ENCODE measurements at regions not wholly inside any gene's neighbourhood (a gene's known extent, or its start where the extent isn't known, plus 50 kb on each side); places are given as distances from the start of the nearest gene placed in this dataset.

- Histone ChIP-seq H3K36me3 (ENCODE audit: control insufficient read depth, insufficient read depth, low read length) (no peaks in the 10 kb centered on the region), H3K4me1 (ENCODE audit: control insufficient read depth, insufficient read depth, low read length, poor library complexity, severe bottlenecking) (no peaks in the 10 kb centered on the region), H3K27ac (ENCODE audit: low read depth, low read length, severe bottlenecking) (no peak overlapping the region), H3K9me3 (ENCODE audit: control insufficient read depth, low read length) (no peaks in the 10 kb centered on the region), H3K4me3 (ENCODE audit: extremely low read depth, insufficient read depth, low read length, poor library complexity, severe bottlenecking) (no peak overlapping the region)
- WGBS, 2 experiments (ENCODE audit: insufficient coverage in 2 of 2): 83% methylated on average over 1 of the region's 3 CpGs; no CpG with 5 or more reads in 1 of the 2 experiments
Measured at GRCh38 chr10:10630281-10630680, 387.4 kb upstream of the CELF2 start.

GRCh38 chr10:10630782-10631181 is 386.9 kb upstream of the CELF2 start:
- Histone ChIP-seq H3K36me3 (ENCODE audit: control insufficient read depth, insufficient read depth, low read length) (no peaks in the 10 kb centered on the region), H3K4me1 (ENCODE audit: control insufficient read depth, insufficient read depth, low read length, poor library complexity, severe bottlenecking) (no peaks in the 10 kb centered on the region), H3K4me3 (ENCODE audit: extremely low read depth, insufficient read depth, low read length, poor library complexity, severe bottlenecking) (no peak overlapping the region), H3K9me3 (ENCODE audit: control insufficient read depth, low read length) (no peaks in the 10 kb centered on the region), H3K27ac (ENCODE audit: low read depth, low read length, severe bottlenecking) (no peak overlapping the region)
- 81 to 94% methylated on average over 2 to 3 of the region's 4 CpGs for WGBS, 2 experiments (ENCODE audit: insufficient coverage in 2 of 2)

- 30 to 67% methylated on average over 1 of the region's 1 CpG for WGBS, 2 experiments (ENCODE audit: insufficient coverage in 2 of 2)
- H3K36me3 ChIP-seq (ENCODE audit: control insufficient read depth, insufficient read depth, low read length): no peaks in the 10 kb centered on the region
Measured at GRCh38 chr10:10642189-10642588, 375.5 kb upstream of the CELF2 start.

GRCh38 chr10:10642751-10643150 is 374.9 kb upstream of the CELF2 start:
- Histone ChIP-seq H3K4me1 (ENCODE audit: control insufficient read depth, insufficient read depth, low read length, poor library complexity, severe bottlenecking) (no peaks in the 10 kb centered on the region), H3K36me3 (ENCODE audit: control insufficient read depth, insufficient read depth, low read length) (no peaks in the 10 kb centered on the region), H3K27ac (ENCODE audit: low read depth, low read length, severe bottlenecking) (no peak overlapping the region), H3K9me3 (ENCODE audit: control insufficient read depth, low read length) (no peaks in the 10 kb centered on the region), H3K4me3 (ENCODE audit: extremely low read depth, insufficient read depth, low read length, poor library complexity, severe bottlenecking) (no peak overlapping the region)
- WGBS, 2 experiments (ENCODE audit: insufficient coverage in 2 of 2): 50 to 88% methylated on average over 1 of the region's 2 CpGs

More at GRCh38 chr10:10642189-10642588, 375.5 kb upstream of the CELF2 start:
- no peak overlapping the region for H3K27ac ChIP-seq (ENCODE audit: low read depth, low read length, severe bottlenecking)
- H3K9me3 ChIP-seq (ENCODE audit: control insufficient read depth, low read length): no peaks in the 10 kb centered on the region
- H3K4me1 ChIP-seq (ENCODE audit: control insufficient read depth, insufficient read depth, low read length, poor library complexity, severe bottlenecking): no peaks in the 10 kb centered on the region
- H3K4me3 ChIP-seq (ENCODE audit: extremely low read depth, insufficient read depth, low read length, poor library complexity, severe bottlenecking): no peak overlapping the region

- Histone ChIP-seq H3K4me3 (ENCODE audit: extremely low read depth, insufficient read depth, low read length, poor library complexity, severe bottlenecking) (no peak overlapping the region), H3K9me3 (ENCODE audit: control insufficient read depth, low read length) (no peaks in the 10 kb centered on the region), H3K4me1 (ENCODE audit: control insufficient read depth, insufficient read depth, low read length, poor library complexity, severe bottlenecking) (no peaks in the 10 kb centered on the region), H3K36me3 (ENCODE audit: control insufficient read depth, insufficient read depth, low read length) (no peaks in the 10 kb centered on the region), H3K27ac (ENCODE audit: low read depth, low read length, severe bottlenecking) (no peak overlapping the region)
- WGBS, 2 experiments (ENCODE audit: insufficient coverage in 2 of 2): 70 to 94% methylated on average over 2 to 3 of the region's 5 CpGs
Measured at GRCh38 chr10:10644008-10644646, 373.5 kb upstream of the CELF2 start.

- no peak overlapping the region for H3K27ac ChIP-seq (ENCODE audit: low read depth, low read length, severe bottlenecking)
- H3K4me3 ChIP-seq (ENCODE audit: extremely low read depth, insufficient read depth, low read length, poor library complexity, severe bottlenecking): no peak overlapping the region
- no peaks in the 10 kb centered on the region for H3K4me1 ChIP-seq (ENCODE audit: control insufficient read depth, insufficient read depth, low read length, poor library complexity, severe bottlenecking)
- H3K9me3 ChIP-seq (ENCODE audit: control insufficient read depth, low read length): no peaks in the 10 kb centered on the region
- WGBS, 2 experiments (ENCODE audit: insufficient coverage in 2 of 2): 84 to 90% methylated on average over 8 to 9 of the region's 9 CpGs
- no peaks in the 10 kb centered on the region for H3K36me3 ChIP-seq (ENCODE audit: control insufficient read depth, insufficient read depth, low read length)
Measured at GRCh38 chr10:10644676-10645385, 372.8 kb upstream of the CELF2 start.

- 79 to 90% methylated on average over 5 of the region's 7 CpGs for WGBS, 2 experiments (ENCODE audit: insufficient coverage in 2 of 2)
- H3K9me3 ChIP-seq (ENCODE audit: control insufficient read depth, low read length): no peaks in the 10 kb centered on the region
- H3K4me1 ChIP-seq (ENCODE audit: control insufficient read depth, insufficient read depth, low read length, poor library complexity, severe bottlenecking): no peaks in the 10 kb centered on the region
- no peaks in the 10 kb centered on the region for H3K36me3 ChIP-seq (ENCODE audit: control insufficient read depth, insufficient read depth, low read length)
- H3K4me3 ChIP-seq (ENCODE audit: extremely low read depth, insufficient read depth, low read length, poor library complexity, severe bottlenecking): no peak overlapping the region
- no peak overlapping the region for H3K27ac ChIP-seq (ENCODE audit: low read depth, low read length, severe bottlenecking)
Measured at GRCh38 chr10:10647331-10647730, 370.3 kb upstream of the CELF2 start.

GRCh38 chr10:10657139-10657760 is 360.4 kb upstream of the CELF2 start:
- WGBS, 2 experiments (ENCODE audit: insufficient coverage in 2 of 2): 100% methylated on average over 1 of the region's 6 CpGs; no CpG with 5 or more reads in 1 of the 2 experiments
- Histone ChIP-seq H3K36me3 (ENCODE audit: control insufficient read depth, insufficient read depth, low read length) (no peaks in the 10 kb centered on the region), H3K4me3 (ENCODE audit: extremely low read depth, insufficient read depth, low read length, poor library complexity, severe bottlenecking) (no peak overlapping the region), H3K4me1 (ENCODE audit: control insufficient read depth, insufficient read depth, low read length, poor library complexity, severe bottlenecking) (no peaks in the 10 kb centered on the region), H3K9me3 (ENCODE audit: control insufficient read depth, low read length) (peaks cover 6% of the 10 kb centered on the region), H3K27ac (ENCODE audit: low read depth, low read length, severe bottlenecking) (no peak overlapping the region)

GRCh38 chr10:10658172-10658785 is 359.4 kb upstream of the CELF2 start:
- H3K9me3 ChIP-seq (ENCODE audit: control insufficient read depth, low read length): peaks cover 6% of the 10 kb centered on the region
- H3K36me3 ChIP-seq (ENCODE audit: control insufficient read depth, insufficient read depth, low read length): no peaks in the 10 kb centered on the region
- H3K27ac ChIP-seq (ENCODE audit: low read depth, low read length, severe bottlenecking): no peak overlapping the region
- no peaks in the 10 kb centered on the region for H3K4me1 ChIP-seq (ENCODE audit: control insufficient read depth, insufficient read depth, low read length, poor library complexity, severe bottlenecking)
- no peak overlapping the region for H3K4me3 ChIP-seq (ENCODE audit: extremely low read depth, insufficient read depth, low read length, poor library complexity, severe bottlenecking)

GRCh38 chr10:10660054-10660453 is 357.6 kb upstream of the CELF2 start:
- no CpG with 5 or more reads among the region's 1 CpG for WGBS, 2 experiments (ENCODE audit: insufficient coverage in 2 of 2)
- Histone ChIP-seq H3K36me3 (ENCODE audit: control insufficient read depth, insufficient read depth, low read length) (no peaks in the 10 kb centered on the region), H3K4me1 (ENCODE audit: control insufficient read depth, insufficient read depth, low read length, poor library complexity, severe bottlenecking) (no peaks in the 10 kb centered on the region), H3K9me3 (ENCODE audit: control insufficient read depth, low read length) (peaks cover 6% of the 10 kb centered on the region), H3K4me3 (ENCODE audit: extremely low read depth, insufficient read depth, low read length, poor library complexity, severe bottlenecking) (no peak overlapping the region), H3K27ac (ENCODE audit: low read depth, low read length, severe bottlenecking) (no peak overlapping the region)
